ENCODE measurements at regions not wholly inside any gene's neighbourhood (a gene's known extent, or its start where the extent isn't known, plus 50 kb on each side); places are given as distances from the start of the nearest gene placed in this dataset.

- Mint-ChIP-seq H3K27ac (no peak overlapping the region), H3K36me3 (no peaks in the 10 kb centered on the region), H3K4me1 (no peaks in the 10 kb centered on the region), H3K9me3 (peaks cover 6% of the 10 kb centered on the region), H3K27me3 (peaks cover 24% of the 10 kb centered on the region), H3K4me3 (no peak overlapping the region)
- no peak for ATAC-seq
These were observed 198.6 kb upstream of the EMCN start for GRCh38 chr4:100716416-100716815.

GRCh38 chr4:100708776-100709175 lies 191.0 kb upstream of the EMCN start:
- Mint-ChIP-seq H3K36me3 (no peaks in the 10 kb centered on the region), H3K4me3 (no peak overlapping the region), H3K27me3 (no peaks in the 10 kb centered on the region), H3K9me3 (no peaks in the 10 kb centered on the region), H3K27ac (no peak overlapping the region), H3K4me1 (no peaks in the 10 kb centered on the region)
- no peak for ATAC-seq

GRCh38 chr4:100707786-100708185 lies 190.0 kb upstream of the EMCN start:
- no peak for ATAC-seq
- Mint-ChIP-seq H3K9me3 (no peaks in the 10 kb centered on the region), H3K27me3 (no peaks in the 10 kb centered on the region), H3K27ac (no peak overlapping the region), H3K4me1 (no peaks in the 10 kb centered on the region), H3K36me3 (no peaks in the 10 kb centered on the region), H3K4me3 (no peak overlapping the region)

- no peak for ATAC-seq
- Mint-ChIP-seq H3K9me3 (no peaks in the 10 kb centered on the region), H3K27me3 (peaks cover 12% of the 10 kb centered on the region), H3K4me1 (peaks cover 3% of the 10 kb centered on the region), H3K27ac (no peak overlapping the region), H3K36me3 (no peaks in the 10 kb centered on the region), H3K4me3 (no peak overlapping the region)
These were observed 178.7 kb upstream of the EMCN start for GRCh38 chr4:100696531-100696930.

GRCh38 chr4:100695871-100696270 lies 178.0 kb upstream of the EMCN start:
- H3K4me1 Mint-ChIP-seq, result no peaks in the 10 kb centered on the region
- no peak overlapping the region for H3K4me3 Mint-ChIP-seq
- H3K36me3 Mint-ChIP-seq, result no peaks in the 10 kb centered on the region
- no peaks in the 10 kb centered on the region for H3K9me3 Mint-ChIP-seq
- H3K27ac Mint-ChIP-seq, result no peak overlapping the region
- ATAC-seq, result no peak
- H3K27me3 Mint-ChIP-seq, result peaks cover 12% of the 10 kb centered on the region

GRCh38 chr4:100695039-100695654 lies 177.3 kb upstream of the EMCN start:
- peaks cover 12% of the 10 kb centered on the region for H3K27me3 Mint-ChIP-seq
- no peaks in the 10 kb centered on the region for H3K36me3 Mint-ChIP-seq

GRCh38 chr4:100694467-100694866 lies 176.6 kb upstream of the EMCN start:
- Mint-ChIP-seq H3K9me3 (no peaks in the 10 kb centered on the region), H3K4me1 (no peaks in the 10 kb centered on the region), H3K4me3 (no peak overlapping the region), H3K36me3 (no peaks in the 10 kb centered on the region), H3K27ac (no peak overlapping the region), H3K27me3 (peaks cover 12% of the 10 kb centered on the region)
- no peak for ATAC-seq

More at GRCh38 chr4:100695039-100695654, 177.3 kb upstream of the EMCN start:
- ATAC-seq, result no peak
- H3K4me3 Mint-ChIP-seq, result no peak overlapping the region
- H3K27ac Mint-ChIP-seq, result no peak overlapping the region
- H3K4me1 Mint-ChIP-seq, result no peaks in the 10 kb centered on the region
- no peaks in the 10 kb centered on the region for H3K9me3 Mint-ChIP-seq

- Mint-ChIP-seq H3K27ac (no peak overlapping the region), H3K36me3 (no peaks in the 10 kb centered on the region), H3K27me3 (peaks cover 12% of the 10 kb centered on the region), H3K4me3 (no peak overlapping the region), H3K4me1 (no peaks in the 10 kb centered on the region), H3K9me3 (no peaks in the 10 kb centered on the region)
- no peak for ATAC-seq
These were observed 173.0 kb upstream of the EMCN start for GRCh38 chr4:100690812-100691211.

GRCh38 chr4:100688368-100688767 lies 170.5 kb upstream of the EMCN start:
- Mint-ChIP-seq H3K4me1 (no peaks in the 10 kb centered on the region), H3K27me3 (peaks cover 8% of the 10 kb centered on the region), H3K27ac (no peak overlapping the region), H3K36me3 (no peaks in the 10 kb centered on the region), H3K9me3 (peaks cover 4% of the 10 kb centered on the region), H3K4me3 (no peak overlapping the region)
- ATAC-seq, result no peak

GRCh38 chr4:100682477-100683218 lies 164.8 kb upstream of the EMCN start:
- no peak for ATAC-seq
- no peaks in the 10 kb centered on the region for H3K4me1 Mint-ChIP-seq
- no peaks in the 10 kb centered on the region for H3K36me3 Mint-ChIP-seq
- H3K27ac Mint-ChIP-seq, result no peak overlapping the region
- H3K4me3 Mint-ChIP-seq, result no peak overlapping the region
- peaks cover 23% of the 10 kb centered on the region for H3K27me3 Mint-ChIP-seq
- H3K9me3 Mint-ChIP-seq, result peaks cover 4% of the 10 kb centered on the region

- Mint-ChIP-seq H3K36me3 (no peaks in the 10 kb centered on the region), H3K4me1 (no peaks in the 10 kb centered on the region), H3K4me3 (no peak overlapping the region), H3K27ac (no peak overlapping the region), H3K9me3 (peaks cover 4% of the 10 kb centered on the region), H3K27me3 (peaks cover 23% of the 10 kb centered on the region)
- ATAC-seq, result no peak
These were observed 163.5 kb upstream of the EMCN start for GRCh38 chr4:100681289-100681688.

GRCh38 chr4:100679926-100680325 lies 162.1 kb upstream of the EMCN start:
- Mint-ChIP-seq H3K27ac (no peak overlapping the region), H3K4me1 (no peaks in the 10 kb centered on the region), H3K9me3 (peaks cover 4% of the 10 kb centered on the region), H3K4me3 (no peak overlapping the region), H3K27me3 (peaks cover 23% of the 10 kb centered on the region), H3K36me3 (no peaks in the 10 kb centered on the region)
- ATAC-seq, result no peak

- no peak overlapping the region for H3K4me3 Mint-ChIP-seq
- H3K36me3 Mint-ChIP-seq, result no peaks in the 10 kb centered on the region
- no peaks in the 10 kb centered on the region for H3K27me3 Mint-ChIP-seq
- no peak overlapping the region for H3K27ac Mint-ChIP-seq
- no peak for ATAC-seq
- H3K9me3 Mint-ChIP-seq, result no peaks in the 10 kb centered on the region
- H3K4me1 Mint-ChIP-seq, result no peaks in the 10 kb centered on the region
These were observed 157.2 kb upstream of the EMCN start for GRCh38 chr4:100674976-100675375.

GRCh38 chr4:100657187-100657586 lies 139.4 kb upstream of the EMCN start:
- no peaks in the 10 kb centered on the region for H3K36me3 Mint-ChIP-seq
- H3K4me1 Mint-ChIP-seq, result no peaks in the 10 kb centered on the region
- no peak for ATAC-seq
- no peak overlapping the region for H3K4me3 Mint-ChIP-seq
- no peaks in the 10 kb centered on the region for H3K27me3 Mint-ChIP-seq
- no peaks in the 10 kb centered on the region for H3K9me3 Mint-ChIP-seq
- H3K27ac Mint-ChIP-seq, result no peak overlapping the region

- no peak overlapping the region for H3K27ac Mint-ChIP-seq
- H3K4me3 Mint-ChIP-seq, result no peak overlapping the region
- no peaks in the 10 kb centered on the region for H3K27me3 Mint-ChIP-seq
- no peaks in the 10 kb centered on the region for H3K4me1 Mint-ChIP-seq
- H3K9me3 Mint-ChIP-seq, result no peaks in the 10 kb centered on the region
- no peak for ATAC-seq
- H3K36me3 Mint-ChIP-seq, result no peaks in the 10 kb centered on the region
These were observed 133.8 kb upstream of the EMCN start for GRCh38 chr4:100651499-100652175.

- H3K27ac Mint-ChIP-seq, result no peak overlapping the region
- no peaks in the 10 kb centered on the region for H3K27me3 Mint-ChIP-seq
These were observed 131.6 kb upstream of the EMCN start for GRCh38 chr4:100649417-100649816.

More at GRCh38 chr4:100649417-100649816, 131.6 kb upstream of the EMCN start:
- Mint-ChIP-seq H3K4me1 (no peaks in the 10 kb centered on the region), H3K36me3 (no peaks in the 10 kb centered on the region), H3K9me3 (no peaks in the 10 kb centered on the region), H3K4me3 (no peak overlapping the region)
- no peak for ATAC-seq

Measured in stimulated activated memory B cell treated with anti-CD40 and anti-IgM and Interleukin-4, amounts not matched to agents 10 μg/mL and 1 μg/mL and 100 μg/mL, for 72 hours (primary cell).